ENCODE measurements at regions not wholly inside any gene's neighbourhood (a gene's known extent, or its start where the extent isn't known, plus 50 kb on each side); places are given as distances from the start of the nearest gene placed in this dataset.

DNA sequence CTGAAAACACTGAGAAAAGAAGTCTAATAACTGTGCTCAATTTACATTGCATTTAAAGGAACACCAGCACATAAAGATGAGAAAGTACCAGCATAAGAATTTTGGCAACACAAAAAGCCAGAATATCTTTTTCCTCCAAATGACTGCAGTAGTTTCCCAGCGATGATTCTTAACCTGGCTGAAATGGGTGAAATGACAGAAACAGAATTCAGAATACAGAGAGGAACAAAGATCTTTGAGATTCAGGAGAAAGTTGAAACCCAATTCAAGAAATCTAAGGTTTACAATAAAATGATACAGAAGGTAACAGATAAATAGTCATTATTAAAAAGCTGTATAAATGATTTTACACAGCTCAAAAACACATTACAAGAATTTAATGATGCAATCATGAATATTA lies 197.0 kb upstream of the EYS start:
- TF ChIP-seq, protein P1, sequence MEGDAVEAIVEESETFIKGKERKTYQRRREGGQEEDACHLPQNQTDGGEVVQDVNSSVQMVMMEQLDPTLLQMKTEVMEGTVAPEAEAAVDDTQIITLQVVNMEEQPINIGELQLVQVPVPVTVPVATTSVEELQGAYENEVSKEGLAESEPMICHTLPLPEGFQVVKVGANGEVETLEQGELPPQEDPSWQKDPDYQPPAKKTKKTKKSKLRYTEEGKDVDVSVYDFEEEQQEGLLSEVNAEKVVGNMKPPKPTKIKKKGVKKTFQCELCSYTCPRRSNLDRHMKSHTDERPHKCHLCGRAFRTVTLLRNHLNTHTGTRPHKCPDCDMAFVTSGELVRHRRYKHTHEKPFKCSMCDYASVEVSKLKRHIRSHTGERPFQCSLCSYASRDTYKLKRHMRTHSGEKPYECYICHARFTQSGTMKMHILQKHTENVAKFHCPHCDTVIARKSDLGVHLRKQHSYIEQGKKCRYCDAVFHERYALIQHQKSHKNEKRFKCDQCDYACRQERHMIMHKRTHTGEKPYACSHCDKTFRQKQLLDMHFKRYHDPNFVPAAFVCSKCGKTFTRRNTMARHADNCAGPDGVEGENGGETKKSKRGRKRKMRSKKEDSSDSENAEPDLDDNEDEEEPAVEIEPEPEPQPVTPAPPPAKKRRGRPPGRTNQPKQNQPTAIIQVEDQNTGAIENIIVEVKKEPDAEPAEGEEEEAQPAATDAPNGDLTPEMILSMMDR (IDR thresholded peaks at IDR 0.05; ENCODE audit: insufficient read depth, low read length, poor library complexity, severe bottlenecking) = no peak
- H3K27me3 ChIP-seq (replicated peaks; ENCODE audit: control insufficient read depth, insufficient read depth, low read length) = no peaks in the 10 kb centered on the region
- DNase-seq (ENCODE audit: extremely low read depth, insufficient read length) = no peak

DNA sequence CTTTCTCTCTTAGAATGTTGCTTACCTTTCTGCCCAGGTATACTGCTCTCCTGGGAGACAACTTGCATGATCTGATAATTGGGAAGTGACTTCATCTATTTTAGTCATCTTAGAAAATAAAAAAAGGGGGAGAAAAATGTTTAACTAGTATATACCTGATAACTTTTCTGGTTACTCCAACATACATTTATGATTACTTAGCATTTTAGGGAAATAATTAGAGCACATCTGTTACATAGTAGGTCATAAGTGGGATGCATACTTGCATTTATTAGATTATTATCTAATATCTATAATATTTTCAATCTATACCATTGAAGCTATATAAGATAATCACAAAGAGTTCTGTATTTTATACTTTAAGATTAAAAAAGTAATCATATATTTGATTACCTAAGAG lies 193.9 kb upstream of the EYS start:
- H3K4me3 ChIP-seq (replicated peaks; ENCODE audit: low read depth, low read length) = no peak overlapping the region
- no peak for DNase-seq (ENCODE audit: extremely low read depth, insufficient read length)
- TF ChIP-seq, protein P1 (IDR thresholded peaks at IDR 0.05; ENCODE audit: insufficient read depth, low read length, poor library complexity, severe bottlenecking) = no peak
- no peaks in the 10 kb centered on the region for H3K36me3 ChIP-seq (ENCODE audit: control insufficient read depth, insufficient read depth, low read length)
- no peaks in the 10 kb centered on the region for H3K27me3 ChIP-seq (replicated peaks; ENCODE audit: control insufficient read depth, insufficient read depth, low read length)

More for the DNA sequence above, 197.0 kb upstream of the EYS start:
- no peaks in the 10 kb centered on the region for H3K36me3 ChIP-seq (ENCODE audit: control insufficient read depth, insufficient read depth, low read length)
- no peak overlapping the region for H3K4me3 ChIP-seq (replicated peaks; ENCODE audit: low read depth, low read length)

DNA sequence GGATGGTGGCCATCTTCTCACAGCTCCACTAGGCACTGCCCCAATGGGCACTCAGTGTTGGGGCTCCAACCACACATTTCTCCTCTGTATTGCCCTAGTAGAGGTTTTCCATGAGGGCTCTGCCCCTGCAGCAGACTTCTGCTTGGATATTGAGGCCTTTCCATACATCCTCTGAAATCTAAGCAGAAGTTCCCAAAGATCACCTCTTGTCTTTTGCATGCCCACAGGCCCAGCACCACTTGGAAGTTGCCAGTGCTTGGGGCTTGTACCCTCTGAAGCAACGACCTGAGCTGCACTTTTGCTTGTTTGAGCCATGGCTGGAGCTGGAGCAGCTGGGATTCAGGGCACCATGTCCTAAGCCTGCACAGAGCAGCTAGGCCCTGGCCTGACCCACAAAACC lies 189.1 kb upstream of the EYS start:
- DNase-seq (ENCODE audit: extremely low read depth, insufficient read length) = no peak
- TF ChIP-seq, protein P1 (IDR thresholded peaks at IDR 0.05; ENCODE audit: insufficient read depth, low read length, poor library complexity, severe bottlenecking) = no peak
- H3K36me3 ChIP-seq (ENCODE audit: control insufficient read depth, insufficient read depth, low read length) = no peaks in the 10 kb centered on the region
- no peak overlapping the region for H3K4me3 ChIP-seq (replicated peaks; ENCODE audit: low read depth, low read length)
- no peaks in the 10 kb centered on the region for H3K27me3 ChIP-seq (replicated peaks; ENCODE audit: control insufficient read depth, insufficient read depth, low read length)

DNA sequence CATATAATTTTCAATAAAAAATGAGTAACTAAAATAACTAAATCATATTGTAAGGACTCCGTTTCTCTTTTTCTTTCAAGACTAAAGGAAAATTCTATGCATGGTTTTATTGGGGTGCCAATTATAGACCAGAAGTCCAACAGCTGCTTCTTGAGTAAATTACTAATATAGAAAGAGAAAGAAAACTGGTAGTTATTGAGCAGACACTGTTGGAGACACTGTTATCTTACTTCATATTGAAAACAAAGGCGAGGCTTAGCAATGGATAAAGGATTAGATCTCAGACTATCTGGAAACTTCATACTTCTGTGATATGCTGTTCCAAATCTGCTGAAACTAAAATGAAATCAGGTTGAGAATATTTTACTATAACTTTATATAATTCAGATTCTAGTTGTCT lies 169.6 kb upstream of the EYS start:
- no peaks in the 10 kb centered on the region for H3K36me3 ChIP-seq (ENCODE audit: control insufficient read depth, insufficient read depth, low read length)
- TF ChIP-seq, protein P1 (IDR thresholded peaks at IDR 0.05; ENCODE audit: insufficient read depth, low read length, poor library complexity, severe bottlenecking) = no peak
- no peak overlapping the region for H3K4me3 ChIP-seq (replicated peaks; ENCODE audit: low read depth, low read length)
- H3K27me3 ChIP-seq (replicated peaks; ENCODE audit: control insufficient read depth, insufficient read depth, low read length) = no peaks in the 10 kb centered on the region
- DNase-seq (ENCODE audit: extremely low read depth, insufficient read length) = no peak

DNA sequence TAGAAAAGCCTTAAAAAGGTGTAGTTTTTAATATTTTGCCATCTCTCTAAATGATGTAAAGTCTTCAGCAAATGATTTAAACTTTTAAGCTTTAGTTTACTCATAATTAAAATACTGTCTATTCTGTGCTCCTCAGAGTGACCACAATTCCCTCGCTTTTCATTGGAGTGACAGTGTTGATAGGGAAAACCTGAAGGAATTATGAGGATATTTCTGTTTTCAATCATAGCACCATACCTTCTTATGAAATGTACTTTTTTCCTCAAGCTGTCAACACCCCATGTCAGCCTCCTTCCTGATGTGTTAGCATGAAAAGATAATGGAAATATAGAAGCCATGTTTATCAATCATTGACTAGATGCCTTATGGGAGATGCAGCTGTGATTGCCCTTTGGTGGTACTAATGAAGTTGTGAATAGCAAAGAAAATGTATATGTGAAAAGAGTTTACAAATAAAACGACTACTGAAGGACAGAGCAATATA lies 145.4 kb upstream of the EYS start:
- TF ChIP-seq, protein P1 (IDR thresholded peaks at IDR 0.05; ENCODE audit: insufficient read depth, low read length, poor library complexity, severe bottlenecking) = no peak
- no peak for DNase-seq (ENCODE audit: extremely low read depth, insufficient read length)
- no peak overlapping the region for H3K4me3 ChIP-seq (replicated peaks; ENCODE audit: low read depth, low read length)
- no peaks in the 10 kb centered on the region for H3K36me3 ChIP-seq (ENCODE audit: control insufficient read depth, insufficient read depth, low read length)
- no peaks in the 10 kb centered on the region for H3K27me3 ChIP-seq (replicated peaks; ENCODE audit: control insufficient read depth, insufficient read depth, low read length)

DNA sequence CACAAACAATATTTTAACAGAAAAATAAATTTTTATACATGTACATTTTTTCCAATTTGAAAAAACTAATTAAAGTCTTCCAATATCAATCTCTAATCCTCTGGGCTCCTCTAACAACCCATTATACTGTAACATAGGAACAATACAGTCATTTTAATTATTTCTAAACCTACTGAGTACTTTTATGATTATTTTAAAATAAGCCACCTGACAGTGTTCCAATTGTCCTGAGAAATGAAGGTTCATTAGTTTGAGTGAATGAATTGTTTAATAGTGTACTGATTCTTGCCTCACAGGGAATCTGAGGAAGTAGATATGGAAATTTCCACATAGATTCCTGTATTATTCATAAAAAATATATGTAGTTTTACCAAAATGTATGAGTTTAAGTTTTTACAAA lies 123.1 kb upstream of the EYS start:
- H3K4me3 ChIP-seq (replicated peaks; ENCODE audit: low read depth, low read length) = no peak overlapping the region
- TF ChIP-seq, protein P1 (IDR thresholded peaks at IDR 0.05; ENCODE audit: insufficient read depth, low read length, poor library complexity, severe bottlenecking) = no peak
- no peaks in the 10 kb centered on the region for H3K36me3 ChIP-seq (ENCODE audit: control insufficient read depth, insufficient read depth, low read length)
- no peaks in the 10 kb centered on the region for H3K27me3 ChIP-seq (replicated peaks; ENCODE audit: control insufficient read depth, insufficient read depth, low read length)
- DNase-seq (ENCODE audit: extremely low read depth, insufficient read length) = no peak
